ENCODE measurements at regions not wholly inside any gene's neighbourhood (a gene's known extent, or its start where the extent isn't known, plus 50 kb on each side); places are given as distances from the start of the nearest gene placed in this dataset.
"Not testable (repeated sequence)": the region's sequence is repeated elsewhere in the genome, so short reads cannot be mapped to it uniquely, and the experiment has no call there.

- H3K27me3 Mint-ChIP-seq (ENCODE audit: low read depth): no peaks in the 10 kb centered on the region
- DNase-seq (ENCODE audit: low read depth, low spot score): no peak
- no peak overlapping the region for H3K4me3 Mint-ChIP-seq
- H3K4me1 Mint-ChIP-seq: peaks cover 8% of the 10 kb centered on the region
- peaks cover 10% of the 10 kb centered on the region for H3K36me3 Mint-ChIP-seq (ENCODE audit: low read depth)
- peaks cover 13% of the 10 kb centered on the region for H3K9me3 Mint-ChIP-seq
- H3K27ac Mint-ChIP-seq (ENCODE audit: unreplicated experiment): peak overlapping the region; percentile 20
- no peak for TF ChIP-seq CTCF (conservative IDR thresholded peaks at IDR 0.05)
These were observed 245.6 kb downstream of the SATB1 start for GRCh38 chr3:18179521-18179920.

GRCh38 chr3:18177271-18177670 is 247.9 kb downstream of the SATB1 start:
- H3K27me3 Mint-ChIP-seq (ENCODE audit: low read depth): no peaks in the 10 kb centered on the region
- H3K4me1 Mint-ChIP-seq: peaks cover 8% of the 10 kb centered on the region
- TF ChIP-seq CTCF (conservative IDR thresholded peaks at IDR 0.05): no peak
- peaks cover 17% of the 10 kb centered on the region for H3K36me3 Mint-ChIP-seq (ENCODE audit: low read depth)
- DNase-seq (ENCODE audit: low read depth, low spot score): no peak
- H3K9me3 Mint-ChIP-seq: peaks cover 13% of the 10 kb centered on the region
- H3K4me3 Mint-ChIP-seq: no peak overlapping the region
- H3K27ac Mint-ChIP-seq (ENCODE audit: unreplicated experiment): no peak overlapping the region

GRCh38 chr3:18173891-18174290 is 251.2 kb downstream of the SATB1 start:
- peaks cover 14% of the 10 kb centered on the region for H3K9me3 Mint-ChIP-seq
- peaks cover 15% of the 10 kb centered on the region for H3K36me3 Mint-ChIP-seq (ENCODE audit: low read depth)
- not testable (repeated sequence) for H3K4me1 Mint-ChIP-seq; DNase-seq (ENCODE audit: low read depth, low spot score); H3K27ac Mint-ChIP-seq (ENCODE audit: unreplicated experiment); H3K4me3 Mint-ChIP-seq; H3K27me3 Mint-ChIP-seq (ENCODE audit: low read depth)

GRCh38 chr3:18159681-18160080 is 265.5 kb downstream of the SATB1 start:
- H3K4me3 Mint-ChIP-seq: no peak overlapping the region
- H3K27me3 Mint-ChIP-seq (ENCODE audit: low read depth): no peaks in the 10 kb centered on the region
- H3K9me3 Mint-ChIP-seq: no peaks in the 10 kb centered on the region
- H3K27ac Mint-ChIP-seq (ENCODE audit: unreplicated experiment): no peak overlapping the region
- no peak for TF ChIP-seq CTCF (conservative IDR thresholded peaks at IDR 0.05)
- no peaks in the 10 kb centered on the region for H3K36me3 Mint-ChIP-seq (ENCODE audit: low read depth)
- no peaks in the 10 kb centered on the region for H3K4me1 Mint-ChIP-seq
- DNase-seq (ENCODE audit: low read depth, low spot score): no peak

- H3K27me3 Mint-ChIP-seq (ENCODE audit: low read depth): no peaks in the 10 kb centered on the region
- no peaks in the 10 kb centered on the region for H3K36me3 Mint-ChIP-seq (ENCODE audit: low read depth)
- no peak for DNase-seq (ENCODE audit: low read depth, low spot score)
- no peak overlapping the region for H3K4me3 Mint-ChIP-seq
- TF ChIP-seq CTCF (conservative IDR thresholded peaks at IDR 0.05): no peak
- H3K27ac Mint-ChIP-seq (ENCODE audit: unreplicated experiment): no peak overlapping the region
- peaks cover 16% of the 10 kb centered on the region for H3K4me1 Mint-ChIP-seq
- no peaks in the 10 kb centered on the region for H3K9me3 Mint-ChIP-seq
These were observed 271.5 kb downstream of the SATB1 start for GRCh38 chr3:18153571-18154173.

- H3K27me3 Mint-ChIP-seq (ENCODE audit: low read depth): no peaks in the 10 kb centered on the region
- H3K36me3 Mint-ChIP-seq (ENCODE audit: low read depth): no peaks in the 10 kb centered on the region
- no peaks in the 10 kb centered on the region for H3K9me3 Mint-ChIP-seq
- H3K4me3 Mint-ChIP-seq: no peak overlapping the region
- no peak for TF ChIP-seq CTCF (conservative IDR thresholded peaks at IDR 0.05)
- no peak overlapping the region for H3K27ac Mint-ChIP-seq (ENCODE audit: unreplicated experiment)
- no peak for DNase-seq (ENCODE audit: low read depth, low spot score)
- peaks cover 16% of the 10 kb centered on the region for H3K4me1 Mint-ChIP-seq
These were observed 273.9 kb downstream of the SATB1 start for GRCh38 chr3:18151199-18151598.
